Upper lobe of left lung (tissue), 6 donors: ENCODE measurements at regions not wholly inside any gene's neighbourhood (a gene's known extent, or its start where the extent isn't known, plus 50 kb on each side); places are given as distances from the start of the nearest gene placed in this dataset.

ENCODE experiments used
- ATAC-seq, 2 donors: fragments of 200-7000 bp; cut with Tn5 transposase; one replicate each; pipeline ENCODE4 v1.9.1; 2022; ENCODE audit warnings: mild to moderate bottlenecking in 2 of 2, moderate library complexity in 2 of 2; ENCODE audit not compliant: low FRiP score in 2 of 2
- DNase-seq, 2 donors: peaks; one replicate each; pipeline ENCODE4 v3.0.0-alpha.2; 2019 to 2020
- H3K27ac ChIP-seq, 4 donors: fragments of 200-600 bp; sonication (generic); one replicate each; pipeline ENCODE4 v1.5.1; 2016 to 2019
- H3K27me3 ChIP-seq, 4 donors: fragments of 200-600 bp; sonication (generic); one replicate each; pipeline ENCODE4 v1.5.1; 2017 to 2019
- H3K36me3 ChIP-seq, 4 donors: fragments of 200-600 bp; sonication (generic); one replicate each; pipeline ENCODE4 v1.5.1; 2016 to 2019
- H3K4me1 ChIP-seq, 4 donors: fragments of 200-600 bp; sonication (generic); one replicate each; pipeline ENCODE4 v1.5.1; 2018 to 2019
- H3K4me3 ChIP-seq, 4 donors: fragments of 200-600 bp; sonication (generic); one replicate each; pipeline ENCODE4 v1.5.1; 2017 to 2019; ENCODE audit warnings: mild to moderate bottlenecking in 2 of 4, moderate library complexity in 1 of 4
- H3K9me3 ChIP-seq, 4 donors: fragments of 200-600 bp; sonication (generic); one replicate each; pipeline ENCODE4 v1.5.1; 2018 to 2019
- EP300 ChIP-seq, 4 donors: sonication (generic); formaldehyde crosslinking; IDR thresholded peaks; one replicate each; pipeline ENCODE4 v1.5.1; 2017; ENCODE audit warnings: antibody characterized with exemption in 4 of 4, control low read depth in 2 of 4
- POLR2A ChIP-seq, 4 donors: fragments of 450-650 bp; IDR thresholded peaks; one replicate each; pipeline ENCODE4 v1.5.1; 2016 to 2017; ENCODE audit warnings: antibody characterized with exemption in 4 of 4, mild to moderate bottlenecking in 2 of 4
- POLR2AphosphoS5 ChIP-seq, 2 donors: sonication (generic); formaldehyde crosslinking; IDR thresholded peaks; one replicate each; pipeline ENCODE4 v1.5.1; 2017; ENCODE audit warnings: antibody characterized with exemption in 2 of 2
- WGBS, 2 donors: methylation state at CpG; one replicate each; pipeline ENCODE4 v1.1.5; 2017 to 2018; 5-methylcytosine and 5-hydroxymethylcytosine counted together
- TF ChIP-seq, protein P1 (sequence below), 6 experiments: fragments of 450-650 bp in 4 of 6; fragments of 200-600 bp in 2 of 6; sonication (generic) in 2 of 6; IDR thresholded peaks; one replicate each; pipeline ENCODE4 v1.5.1; 2016 to 2019; ENCODE audit warnings: antibody characterized with exemption in 6 of 6
- donor health status: DM: no; HTN: no; CAD: no; lungs with moderate emphysema.
- donor health status: DM: no; HTN: yes; CAD: no; lungs with severe emphysema.

DNA sequence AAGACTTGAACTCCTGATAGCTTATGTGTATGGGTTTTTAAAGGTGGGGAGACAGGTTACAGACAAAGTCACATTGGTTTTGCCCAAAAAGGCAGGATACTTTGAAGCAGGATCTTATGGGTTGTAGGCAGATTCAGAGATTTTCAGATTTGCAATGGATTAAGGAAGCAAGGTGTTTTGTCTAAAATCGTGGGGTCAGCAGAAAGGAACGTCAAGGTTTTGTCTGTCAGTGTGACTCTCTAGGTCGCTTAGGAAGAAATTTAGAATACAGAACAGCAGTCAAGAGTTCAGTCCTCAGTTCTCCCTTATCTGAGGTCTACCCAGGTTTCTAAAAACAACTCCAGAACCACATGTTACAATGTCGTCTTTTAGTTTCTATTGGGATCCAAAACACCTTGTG is 361.0 kb downstream of the SQOR start:
- no peaks in the 10 kb centered on the region for H3K27me3 ChIP-seq
- DNase-seq = no peak
- H3K27ac ChIP-seq = no peak overlapping the region
- no peaks in the 10 kb centered on the region for H3K4me1 ChIP-seq
- H3K9me3 ChIP-seq = peaks cover 0 to 3% (median 0%) of the 10 kb centered on the region in 4 donors
- TF ChIP-seq POLR2A (IDR thresholded peaks at IDR 0.05) (no peak), POLR2AphosphoS5 (IDR thresholded peaks at IDR 0.05) (no peak), EP300 (IDR thresholded peaks at IDR 0.05) (no peak)
- TF ChIP-seq, protein P1, sequence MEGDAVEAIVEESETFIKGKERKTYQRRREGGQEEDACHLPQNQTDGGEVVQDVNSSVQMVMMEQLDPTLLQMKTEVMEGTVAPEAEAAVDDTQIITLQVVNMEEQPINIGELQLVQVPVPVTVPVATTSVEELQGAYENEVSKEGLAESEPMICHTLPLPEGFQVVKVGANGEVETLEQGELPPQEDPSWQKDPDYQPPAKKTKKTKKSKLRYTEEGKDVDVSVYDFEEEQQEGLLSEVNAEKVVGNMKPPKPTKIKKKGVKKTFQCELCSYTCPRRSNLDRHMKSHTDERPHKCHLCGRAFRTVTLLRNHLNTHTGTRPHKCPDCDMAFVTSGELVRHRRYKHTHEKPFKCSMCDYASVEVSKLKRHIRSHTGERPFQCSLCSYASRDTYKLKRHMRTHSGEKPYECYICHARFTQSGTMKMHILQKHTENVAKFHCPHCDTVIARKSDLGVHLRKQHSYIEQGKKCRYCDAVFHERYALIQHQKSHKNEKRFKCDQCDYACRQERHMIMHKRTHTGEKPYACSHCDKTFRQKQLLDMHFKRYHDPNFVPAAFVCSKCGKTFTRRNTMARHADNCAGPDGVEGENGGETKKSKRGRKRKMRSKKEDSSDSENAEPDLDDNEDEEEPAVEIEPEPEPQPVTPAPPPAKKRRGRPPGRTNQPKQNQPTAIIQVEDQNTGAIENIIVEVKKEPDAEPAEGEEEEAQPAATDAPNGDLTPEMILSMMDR (IDR thresholded peaks at IDR 0.05) = no peak
- WGBS, 2 donors = 76 to 81% methylated on average over 4 of the region's 4 CpGs
- H3K4me3 ChIP-seq = no peak overlapping the region
- H3K36me3 ChIP-seq = no peaks in the 10 kb centered on the region
- ATAC-seq = no peak

DNA sequence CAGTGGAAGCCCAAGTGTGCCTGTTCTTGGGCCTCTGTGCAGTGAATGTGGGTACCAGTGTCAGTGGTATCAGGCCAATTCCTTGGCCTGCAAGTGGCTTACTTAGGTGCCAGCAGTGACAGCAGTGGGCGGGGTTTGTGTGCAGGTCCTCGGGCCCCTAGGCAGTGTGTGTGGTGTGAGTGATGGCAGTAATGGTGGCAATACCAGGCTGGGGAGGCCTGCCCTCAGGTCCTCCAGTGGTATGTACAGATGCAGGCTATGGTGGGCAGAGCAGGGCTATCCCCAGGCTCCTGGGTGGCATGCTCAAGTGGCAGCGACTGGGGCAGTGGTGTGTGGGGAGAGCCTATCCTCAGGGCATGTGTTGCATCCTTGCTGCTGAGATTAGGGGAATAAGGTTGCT is 379.7 kb downstream of the SQOR start:
- 86 to 89% methylated on average over 3 of the region's 3 CpGs for WGBS, 2 donors
- no peak overlapping the region for H3K4me3 ChIP-seq
- DNase-seq = peak in 1 of 2 donors; percentile 13
- no peak for ATAC-seq
- no peaks in the 10 kb centered on the region for H3K4me1 ChIP-seq
- TF ChIP-seq POLR2A (IDR thresholded peaks at IDR 0.05) (no peak), POLR2AphosphoS5 (IDR thresholded peaks at IDR 0.05) (no peak), EP300 (IDR thresholded peaks at IDR 0.05) (no peak)
- TF ChIP-seq, protein P1 (IDR thresholded peaks at IDR 0.05) = no peak
- H3K36me3 ChIP-seq = no peaks in the 10 kb centered on the region
- H3K27me3 ChIP-seq = no peaks in the 10 kb centered on the region
- H3K27ac ChIP-seq = no peak overlapping the region
- H3K9me3 ChIP-seq = peaks cover 4 to 22% (median 6%) of the 10 kb centered on the region in 4 donors

DNA sequence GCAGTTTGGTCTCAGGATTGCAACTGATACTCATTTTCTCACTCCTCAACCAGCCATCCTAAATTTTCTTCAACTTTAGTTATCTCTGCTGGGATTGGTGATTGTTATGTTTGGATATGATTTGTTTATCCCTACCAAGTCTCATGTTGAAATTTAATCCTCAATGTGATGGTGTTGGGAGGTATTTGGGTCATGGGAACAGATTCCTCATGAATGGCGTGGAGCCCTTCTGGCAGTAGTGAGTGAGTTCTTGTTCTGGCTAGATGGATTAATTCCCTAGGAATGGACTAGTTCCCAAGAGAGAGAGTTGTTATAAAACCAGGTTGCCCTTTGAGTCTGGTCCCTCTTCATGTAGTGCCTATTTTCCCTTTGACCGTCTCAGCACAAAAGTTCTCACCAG is 399.9 kb downstream of the SQOR start:
- no peaks in the 10 kb centered on the region for H3K36me3 ChIP-seq
- DNase-seq (no peak), ATAC-seq (no peak)
- H3K4me3 ChIP-seq = no peak overlapping the region
- WGBS, 2 donors = 62 to 98% methylated on average over 2 of the region's 2 CpGs
- TF ChIP-seq, protein P1 (IDR thresholded peaks at IDR 0.05) = no peak
- TF ChIP-seq POLR2AphosphoS5 (IDR thresholded peaks at IDR 0.05) (no peak), POLR2A (IDR thresholded peaks at IDR 0.05) (no peak), EP300 (IDR thresholded peaks at IDR 0.05) (no peak)
- H3K27me3 ChIP-seq = no peaks in the 10 kb centered on the region
- no peak overlapping the region for H3K27ac ChIP-seq
- no peaks in the 10 kb centered on the region for H3K4me1 ChIP-seq
- no peaks in the 10 kb centered on the region for H3K9me3 ChIP-seq

DNA sequence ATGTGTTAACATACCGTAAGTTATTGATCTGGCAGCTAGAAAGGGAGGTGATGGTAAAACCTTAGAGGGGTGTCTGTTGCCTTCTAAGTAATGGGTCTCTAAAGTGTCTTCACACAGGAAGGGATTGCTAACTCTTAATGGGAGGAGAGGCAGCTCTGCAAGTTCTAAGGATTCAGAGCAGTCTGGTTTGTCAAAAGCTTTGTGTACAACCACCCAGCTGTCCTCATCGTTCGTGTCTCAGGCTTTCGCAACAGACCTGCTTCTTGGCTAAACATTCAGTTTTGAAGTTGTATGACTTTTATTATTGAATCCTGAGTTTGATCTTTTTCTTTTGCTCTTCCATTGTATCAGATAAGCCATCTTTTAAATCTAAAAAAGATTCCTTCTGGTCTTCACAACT is 404.9 kb downstream of the SQOR start:
- no peak overlapping the region for H3K4me3 ChIP-seq
- WGBS, 2 donors = 60 to 76% methylated on average over 4 of the region's 4 CpGs
- DNase-seq = no peak
- H3K27ac ChIP-seq = no peak overlapping the region
- H3K36me3 ChIP-seq = no peaks in the 10 kb centered on the region
- H3K4me1 ChIP-seq = no peaks in the 10 kb centered on the region
- H3K9me3 ChIP-seq = no peaks in the 10 kb centered on the region
- TF ChIP-seq, protein P1 (IDR thresholded peaks at IDR 0.05) = no peak
- no peak for TF ChIP-seq POLR2AphosphoS5 (IDR thresholded peaks at IDR 0.05)
- TF ChIP-seq EP300 (IDR thresholded peaks at IDR 0.05) = no peak
- no peak for TF ChIP-seq POLR2A (IDR thresholded peaks at IDR 0.05)
- no peak for ATAC-seq
- no peaks in the 10 kb centered on the region for H3K27me3 ChIP-seq

DNA sequence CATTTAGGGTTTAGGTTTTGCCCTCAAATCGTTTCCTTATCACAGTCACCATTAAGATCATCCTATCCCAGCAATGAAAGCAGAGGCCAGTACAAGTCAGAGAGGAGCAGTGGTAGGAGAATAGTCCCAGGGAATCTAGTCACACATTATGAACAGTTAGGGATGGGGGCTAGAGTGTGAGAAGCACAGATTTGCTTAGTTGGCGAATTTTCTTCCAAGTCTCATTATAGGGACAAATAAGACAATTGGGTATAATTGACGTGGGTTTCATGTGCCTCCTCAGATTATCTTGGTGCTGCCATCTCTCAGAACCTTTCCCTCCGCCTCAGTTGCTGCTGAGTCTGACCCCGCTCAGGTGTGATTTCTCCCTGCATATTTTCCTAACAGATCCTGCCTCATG is 407.1 kb downstream of the SQOR start:
- H3K27me3 ChIP-seq = no peaks in the 10 kb centered on the region
- no peak for ATAC-seq
- H3K27ac ChIP-seq = no peak overlapping the region
- TF ChIP-seq POLR2AphosphoS5 (IDR thresholded peaks at IDR 0.05) (no peak), POLR2A (IDR thresholded peaks at IDR 0.05) (no peak), EP300 (IDR thresholded peaks at IDR 0.05) (no peak)
- TF ChIP-seq, protein P1 (IDR thresholded peaks at IDR 0.05) = no peak
- no peak for DNase-seq
- H3K36me3 ChIP-seq = no peaks in the 10 kb centered on the region
- H3K9me3 ChIP-seq = no peaks in the 10 kb centered on the region
- H3K4me3 ChIP-seq = no peak overlapping the region
- WGBS, 2 donors = 85 to 87% methylated on average over 5 of the region's 5 CpGs
- no peaks in the 10 kb centered on the region for H3K4me1 ChIP-seq
